ENCODE measurements at regions not wholly inside any gene's neighbourhood (a gene's known extent, or its start where the extent isn't known, plus 50 kb on each side); places are given as distances from the start of the nearest gene placed in this dataset.

GRCh38 chr3:35500641-35501350 lies 138.5 kb upstream of the ARPP21 start:
- TF ChIP-seq RAD21 (conservative IDR thresholded peaks at IDR 0.05) (no peak), POLR2AphosphoS5 (IDR thresholded peaks at IDR 0.05) (no peak), TAF1 (IDR thresholded peaks at IDR 0.05; ENCODE audit: low read depth) (no peak), EP300 (conservative IDR thresholded peaks at IDR 0.05; ENCODE audit: poor library complexity, severe bottlenecking) (no peak), SMC3 (conservative IDR thresholded peaks at IDR 0.05; ENCODE audit: poor library complexity) (no peak), MXI1 (conservative IDR thresholded peaks at IDR 0.05; ENCODE audit: poor library complexity, severe bottlenecking) (no peak)
- TF ChIP-seq, protein P1, sequence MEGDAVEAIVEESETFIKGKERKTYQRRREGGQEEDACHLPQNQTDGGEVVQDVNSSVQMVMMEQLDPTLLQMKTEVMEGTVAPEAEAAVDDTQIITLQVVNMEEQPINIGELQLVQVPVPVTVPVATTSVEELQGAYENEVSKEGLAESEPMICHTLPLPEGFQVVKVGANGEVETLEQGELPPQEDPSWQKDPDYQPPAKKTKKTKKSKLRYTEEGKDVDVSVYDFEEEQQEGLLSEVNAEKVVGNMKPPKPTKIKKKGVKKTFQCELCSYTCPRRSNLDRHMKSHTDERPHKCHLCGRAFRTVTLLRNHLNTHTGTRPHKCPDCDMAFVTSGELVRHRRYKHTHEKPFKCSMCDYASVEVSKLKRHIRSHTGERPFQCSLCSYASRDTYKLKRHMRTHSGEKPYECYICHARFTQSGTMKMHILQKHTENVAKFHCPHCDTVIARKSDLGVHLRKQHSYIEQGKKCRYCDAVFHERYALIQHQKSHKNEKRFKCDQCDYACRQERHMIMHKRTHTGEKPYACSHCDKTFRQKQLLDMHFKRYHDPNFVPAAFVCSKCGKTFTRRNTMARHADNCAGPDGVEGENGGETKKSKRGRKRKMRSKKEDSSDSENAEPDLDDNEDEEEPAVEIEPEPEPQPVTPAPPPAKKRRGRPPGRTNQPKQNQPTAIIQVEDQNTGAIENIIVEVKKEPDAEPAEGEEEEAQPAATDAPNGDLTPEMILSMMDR (IDR thresholded peaks at IDR 0.05; ENCODE audit: poor library complexity, severe bottlenecking), result no peak
- TF ChIP-seq, protein P2, sequence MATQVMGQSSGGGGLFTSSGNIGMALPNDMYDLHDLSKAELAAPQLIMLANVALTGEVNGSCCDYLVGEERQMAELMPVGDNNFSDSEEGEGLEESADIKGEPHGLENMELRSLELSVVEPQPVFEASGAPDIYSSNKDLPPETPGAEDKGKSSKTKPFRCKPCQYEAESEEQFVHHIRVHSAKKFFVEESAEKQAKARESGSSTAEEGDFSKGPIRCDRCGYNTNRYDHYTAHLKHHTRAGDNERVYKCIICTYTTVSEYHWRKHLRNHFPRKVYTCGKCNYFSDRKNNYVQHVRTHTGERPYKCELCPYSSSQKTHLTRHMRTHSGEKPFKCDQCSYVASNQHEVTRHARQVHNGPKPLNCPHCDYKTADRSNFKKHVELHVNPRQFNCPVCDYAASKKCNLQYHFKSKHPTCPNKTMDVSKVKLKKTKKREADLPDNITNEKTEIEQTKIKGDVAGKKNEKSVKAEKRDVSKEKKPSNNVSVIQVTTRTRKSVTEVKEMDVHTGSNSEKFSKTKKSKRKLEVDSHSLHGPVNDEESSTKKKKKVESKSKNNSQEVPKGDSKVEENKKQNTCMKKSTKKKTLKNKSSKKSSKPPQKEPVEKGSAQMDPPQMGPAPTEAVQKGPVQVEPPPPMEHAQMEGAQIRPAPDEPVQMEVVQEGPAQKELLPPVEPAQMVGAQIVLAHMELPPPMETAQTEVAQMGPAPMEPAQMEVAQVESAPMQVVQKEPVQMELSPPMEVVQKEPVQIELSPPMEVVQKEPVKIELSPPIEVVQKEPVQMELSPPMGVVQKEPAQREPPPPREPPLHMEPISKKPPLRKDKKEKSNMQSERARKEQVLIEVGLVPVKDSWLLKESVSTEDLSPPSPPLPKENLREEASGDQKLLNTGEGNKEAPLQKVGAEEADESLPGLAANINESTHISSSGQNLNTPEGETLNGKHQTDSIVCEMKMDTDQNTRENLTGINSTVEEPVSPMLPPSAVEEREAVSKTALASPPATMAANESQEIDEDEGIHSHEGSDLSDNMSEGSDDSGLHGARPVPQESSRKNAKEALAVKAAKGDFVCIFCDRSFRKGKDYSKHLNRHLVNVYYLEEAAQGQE (IDR thresholded peaks at IDR 0.05; ENCODE audit: borderline replicate concordance), result no peak

All from neural cell (in vitro differentiated cells).